ENCODE measurements at regions not wholly inside any gene's neighbourhood (a gene's known extent, or its start where the extent isn't known, plus 50 kb on each side); places are given as distances from the start of the nearest gene placed in this dataset.
"Not testable (repeated sequence)": the region's sequence is repeated elsewhere in the genome, so short reads cannot be mapped to it uniquely, and the experiment has no call there.

DNA sequence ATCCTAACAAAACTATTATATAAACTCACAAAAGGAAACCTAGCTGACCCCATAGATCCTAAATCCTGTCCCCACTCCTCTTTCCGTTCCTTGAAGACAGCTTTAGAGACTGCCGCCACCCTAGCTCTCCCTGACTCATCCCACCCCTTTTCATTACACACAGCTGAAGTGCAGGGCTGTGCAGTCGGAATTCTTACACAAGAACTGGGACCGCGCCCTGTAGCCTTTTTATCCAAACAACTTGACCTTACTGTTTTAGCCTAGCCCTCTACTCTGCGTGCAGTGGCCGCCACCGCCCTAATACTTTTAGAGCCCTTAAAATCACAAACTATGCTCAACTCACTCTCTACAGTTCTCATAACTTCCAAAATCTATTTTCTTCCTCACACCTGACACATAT, 264.0 kb downstream of the SMARCA2 start:
- DNase-seq, result not testable (repeated sequence)

DNA sequence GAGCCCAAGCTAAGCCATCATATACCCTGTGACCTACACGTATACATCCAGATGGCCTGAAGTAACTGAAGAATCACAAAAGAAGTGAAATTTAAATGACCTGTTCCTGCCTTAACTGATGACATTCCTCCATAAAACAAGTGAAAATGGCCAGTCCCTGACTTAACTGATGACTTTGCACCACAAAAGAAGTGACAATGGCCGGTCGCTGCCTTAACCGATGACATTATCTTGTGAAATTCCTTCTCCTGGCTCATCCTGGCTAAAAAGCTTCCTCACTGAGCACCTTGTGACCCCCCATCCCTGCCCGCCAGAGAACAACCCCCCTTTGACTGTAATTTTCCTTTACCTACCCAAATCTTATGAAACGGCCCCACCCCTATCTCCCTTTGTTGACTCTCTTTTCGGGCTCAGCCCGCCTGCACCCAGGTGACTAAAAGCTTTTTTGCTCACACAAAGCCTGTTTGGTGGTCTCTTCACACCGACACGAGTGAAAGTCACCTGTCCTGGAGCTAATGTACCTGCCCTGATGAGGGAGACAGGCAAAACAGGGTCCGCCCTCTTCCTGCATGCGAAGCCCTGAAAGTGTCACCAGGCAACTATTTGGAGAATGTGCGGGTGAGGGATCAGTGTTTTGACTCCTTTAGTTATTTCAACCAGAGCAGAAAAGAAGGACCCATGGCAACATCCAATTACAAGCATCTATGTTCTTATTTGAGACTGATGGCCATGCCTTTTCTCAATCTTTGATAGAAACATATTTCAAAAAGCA, 266.1 kb downstream of the SMARCA2 start:
- DNase-seq, result no peak

DNA sequence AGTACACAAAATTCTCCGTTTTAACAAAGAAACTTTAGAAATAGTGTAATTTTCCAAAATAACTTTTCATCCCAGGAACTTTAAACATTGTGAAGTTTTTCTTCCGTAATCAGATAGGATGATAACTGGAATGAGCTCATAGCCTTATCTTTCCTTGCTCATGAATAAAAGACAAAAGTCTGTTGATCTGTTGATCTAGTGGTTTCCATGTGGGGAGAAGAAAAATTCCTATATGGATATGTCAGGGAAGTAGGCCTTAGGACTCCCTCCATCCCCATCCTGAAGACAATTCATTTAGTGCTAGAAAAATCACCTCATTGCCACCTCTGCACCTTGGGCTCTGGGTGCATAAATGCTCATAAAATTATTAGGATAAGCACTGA, 266.6 kb downstream of the SMARCA2 start:
- DNase-seq, result no peak

DNA sequence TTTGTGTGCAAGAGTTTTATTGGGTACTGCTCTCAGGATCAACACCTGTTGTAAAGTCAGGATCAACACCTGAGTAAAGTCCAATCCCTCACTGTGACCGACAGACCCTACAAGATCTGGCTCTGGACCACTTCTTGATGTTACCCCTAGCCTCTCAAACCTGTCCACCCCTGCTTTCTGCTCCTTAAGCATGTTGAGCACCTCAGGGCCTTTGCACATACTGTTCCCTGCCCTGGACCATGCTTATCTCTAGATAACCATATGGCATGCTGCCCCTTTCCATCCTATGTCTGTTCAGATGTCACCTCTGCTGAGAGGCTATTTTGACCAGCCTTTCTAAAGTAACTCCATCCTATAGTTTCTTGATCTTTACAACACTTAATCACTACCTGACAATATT, 269.6 kb downstream of the SMARCA2 start:
- no peak for DNase-seq

DNA sequence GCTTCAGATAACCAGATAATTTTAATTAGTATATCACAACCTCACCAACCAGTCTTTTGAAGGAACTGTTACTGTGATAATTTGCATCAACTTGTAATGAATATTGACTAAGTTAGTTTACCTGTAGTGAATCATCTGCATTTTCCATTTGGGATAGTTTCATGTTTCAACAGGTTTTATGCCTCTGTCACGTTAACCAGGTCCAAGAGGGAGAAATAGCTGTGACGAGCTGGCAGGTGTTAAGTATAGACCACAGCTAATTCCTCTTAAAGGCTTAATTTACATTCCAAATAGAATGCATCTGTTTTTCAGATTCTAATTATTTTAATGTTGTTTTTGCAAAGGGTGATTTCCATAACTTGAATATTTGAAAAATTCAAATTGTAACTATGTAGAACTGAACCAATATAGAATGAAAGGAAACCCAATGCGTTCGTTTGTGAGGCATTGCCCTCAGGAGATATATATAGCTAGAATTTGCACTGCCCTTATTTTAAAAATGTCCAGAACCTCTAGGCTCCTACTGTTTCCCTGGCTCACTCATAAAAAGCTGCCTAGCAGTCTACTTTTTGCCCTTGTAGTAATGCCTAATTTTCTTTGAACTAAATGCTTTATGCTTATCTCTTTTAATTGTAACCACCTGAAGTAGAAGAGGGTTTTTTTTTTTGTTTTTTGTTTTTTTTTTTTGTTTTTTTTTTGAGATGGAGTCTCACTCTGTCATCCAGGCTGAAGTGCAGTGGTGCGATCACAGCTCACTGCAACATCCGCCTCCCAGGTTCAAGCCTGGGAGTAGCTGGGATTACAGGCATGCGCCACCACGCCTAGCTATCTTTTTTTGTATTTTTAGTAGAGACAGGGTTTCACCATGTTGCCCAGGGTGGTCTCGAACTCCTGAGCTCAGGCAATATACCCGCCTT, 270.5 kb downstream of the SMARCA2 start:
- no peak for DNase-seq

DNA sequence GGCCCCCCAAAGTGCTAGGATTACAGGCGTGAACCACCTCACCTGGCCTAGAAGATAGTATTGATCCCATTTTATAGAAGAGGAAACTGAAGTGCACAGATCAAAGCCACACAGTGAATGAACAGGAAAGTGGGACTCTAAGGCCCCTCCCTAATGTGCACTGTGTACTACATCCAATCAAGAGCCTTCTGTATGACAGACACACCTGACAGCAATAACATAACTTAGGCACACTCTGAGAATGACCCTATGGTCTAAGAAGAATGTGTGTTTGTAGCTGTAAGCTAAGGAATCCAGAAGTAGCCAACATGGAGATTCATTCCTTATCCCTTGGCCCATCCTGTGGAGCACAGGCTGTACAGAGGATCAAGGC, 271.2 kb downstream of the SMARCA2 start:
- no peak for DNase-seq

DNA sequence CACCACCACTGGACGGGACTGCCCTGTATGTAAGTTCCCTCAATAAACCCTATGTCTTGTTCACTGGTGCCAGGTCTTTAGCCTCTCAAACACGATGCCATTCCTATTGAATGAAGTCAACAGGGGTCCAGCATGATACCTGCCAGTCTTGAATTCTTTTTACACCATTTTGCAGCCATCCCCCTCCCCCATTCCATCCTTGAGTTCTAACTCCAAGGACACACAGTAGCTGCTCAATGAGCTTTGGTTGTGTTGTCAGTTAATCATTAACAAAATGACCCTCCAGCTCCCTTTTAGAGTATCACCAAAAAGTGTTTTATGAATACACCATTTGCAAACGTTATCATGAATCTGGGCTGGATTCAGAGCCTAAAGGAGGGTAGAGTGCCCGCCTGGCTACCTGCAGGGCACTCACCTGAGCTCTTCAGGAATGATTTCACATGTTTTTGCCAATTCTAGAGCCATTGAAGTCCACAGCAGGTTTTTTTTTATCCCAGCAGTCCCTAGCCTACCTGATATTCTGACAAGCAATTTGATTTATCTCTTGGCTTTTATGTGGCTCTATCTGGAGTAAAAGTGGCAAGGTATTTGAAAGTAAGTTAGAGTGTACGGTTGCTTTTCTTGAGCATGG, 271.8 kb downstream of the SMARCA2 start:
- no peak for DNase-seq

DNA sequence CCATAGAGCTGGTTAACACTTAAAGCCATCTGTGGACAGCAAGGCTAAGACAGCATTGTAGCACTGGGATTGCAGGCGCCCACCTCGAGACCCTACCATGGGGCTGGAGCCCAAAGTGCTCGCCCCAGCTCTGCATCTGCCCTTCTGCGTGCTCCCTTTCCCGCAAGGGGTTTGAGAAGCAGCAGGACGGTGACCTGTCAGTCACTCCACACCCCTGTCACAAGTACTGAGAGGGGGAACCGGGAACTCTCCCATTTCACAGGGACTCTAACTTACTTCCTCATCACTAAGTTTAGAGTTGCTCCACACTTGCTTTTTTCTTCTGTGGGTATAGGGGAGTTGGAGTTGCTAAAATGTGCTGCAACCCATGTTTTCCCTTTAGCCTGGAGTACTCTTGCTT, 273.2 kb downstream of the SMARCA2 start:
- no peak for DNase-seq

DNA sequence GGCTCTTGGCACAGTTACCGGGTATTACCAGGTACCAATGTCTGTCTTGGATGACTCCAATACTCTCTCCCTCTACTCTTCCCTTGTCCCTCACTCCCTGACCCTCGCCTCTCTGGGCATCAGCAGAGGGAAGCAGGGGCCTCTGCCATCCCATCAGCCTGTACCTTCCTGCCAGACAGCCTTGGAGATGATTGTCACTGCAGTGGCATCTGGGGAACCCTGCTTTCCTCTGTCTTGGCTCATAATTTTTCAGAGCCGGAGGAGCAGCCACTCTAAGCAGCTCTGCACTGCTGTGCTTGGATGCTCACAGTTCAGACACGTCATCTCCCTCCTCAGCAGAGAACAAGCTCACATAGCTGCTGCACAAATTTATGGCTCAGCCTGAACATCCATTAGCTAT, 274.1 kb downstream of the SMARCA2 start:
- DNase-seq, result no peak

DNA sequence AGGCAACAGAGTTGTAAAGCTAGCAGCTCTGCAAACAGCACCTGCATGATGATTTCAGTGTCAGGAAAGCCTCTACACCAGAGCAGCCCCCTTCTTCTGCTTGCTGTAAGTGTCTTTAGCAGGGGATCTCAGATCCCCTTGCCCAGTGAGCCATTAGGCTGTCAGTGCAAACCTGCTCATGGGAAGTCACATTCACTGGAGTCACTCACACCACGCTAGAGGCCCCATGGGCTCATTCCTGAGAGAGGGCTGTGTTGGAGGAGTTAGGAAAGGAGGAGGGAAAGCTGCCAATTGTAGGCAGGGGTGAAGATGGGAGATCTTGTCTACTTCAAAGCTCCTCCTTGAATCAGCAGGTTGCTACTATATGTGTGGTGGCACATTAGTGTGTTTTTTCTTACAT, 275.2 kb downstream of the SMARCA2 start:
- DNase-seq, result no peak

DNA sequence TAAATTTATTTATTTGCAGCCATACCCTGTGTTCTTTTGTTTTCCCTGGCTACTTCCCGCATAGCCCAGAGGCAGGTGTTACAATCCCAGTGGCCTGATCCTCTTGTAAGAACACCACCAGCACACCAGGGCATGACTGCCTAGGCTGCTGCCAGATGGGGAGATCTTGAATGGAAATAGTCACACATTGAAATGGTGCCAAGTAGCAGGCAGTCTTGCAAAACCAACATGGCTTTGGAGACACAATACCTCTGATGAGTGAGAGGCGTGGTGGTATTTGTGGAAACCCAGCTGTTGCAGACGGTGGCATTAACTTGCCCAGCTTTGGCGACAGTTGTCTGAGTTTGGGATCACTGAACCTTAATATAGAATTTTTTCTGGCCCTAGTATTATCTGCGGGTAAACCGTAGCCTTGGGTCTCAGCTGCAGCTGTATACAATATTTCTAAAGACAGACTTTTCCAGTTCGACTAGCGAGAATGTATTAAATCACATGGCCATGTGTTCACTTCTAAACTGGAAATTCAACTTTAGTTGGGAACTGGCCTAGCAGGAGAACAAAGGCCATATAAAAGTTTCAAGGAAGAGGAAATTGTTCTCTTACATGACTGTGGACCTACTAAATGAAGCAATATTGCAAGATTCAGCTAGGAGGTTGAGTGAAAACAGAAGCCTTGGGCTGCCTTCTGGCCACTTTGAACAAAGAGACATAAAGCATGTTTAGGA, 277.0 kb downstream of the SMARCA2 start:
- no peak for DNase-seq

DNA sequence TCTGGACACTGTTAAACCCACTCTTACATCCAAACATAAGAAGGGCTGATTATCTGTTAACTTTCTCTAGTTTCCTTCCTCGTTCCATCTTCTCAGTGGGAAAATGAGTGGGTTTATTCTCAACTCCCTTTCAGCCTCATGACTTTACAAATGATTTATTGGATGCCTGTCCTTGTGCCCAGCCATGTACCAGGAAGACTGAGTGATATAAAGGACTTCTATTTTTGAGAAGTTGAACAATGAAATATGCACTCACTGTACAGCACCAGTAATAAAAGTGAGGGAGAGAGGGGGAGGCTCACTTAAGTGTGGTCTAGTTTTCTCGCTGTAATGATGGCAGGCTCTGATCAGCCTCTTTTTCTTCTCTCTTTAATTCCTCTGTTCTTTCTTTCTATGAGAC, 277.6 kb downstream of the SMARCA2 start:
- DNase-seq, result no peak

DNA sequence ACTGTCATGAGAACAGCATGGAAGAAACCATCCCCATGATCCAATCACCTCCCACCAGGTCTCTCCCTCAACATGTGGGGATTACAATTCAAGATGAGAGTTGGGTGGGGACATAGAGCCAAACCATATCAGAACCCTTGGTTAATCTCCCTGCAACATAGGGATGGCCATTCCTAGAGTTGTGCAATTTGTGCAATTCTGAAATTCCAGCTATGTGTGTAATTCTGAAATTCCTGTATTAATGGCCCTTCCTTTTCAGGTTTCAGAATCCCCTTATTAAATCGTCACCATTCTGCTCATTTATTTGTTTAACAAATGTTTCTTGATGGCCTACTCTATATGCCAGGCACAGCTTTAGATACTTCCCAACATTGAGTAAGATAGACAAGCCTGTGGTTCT, 282.6 kb downstream of the SMARCA2 start:
- no peak for DNase-seq

DNA sequence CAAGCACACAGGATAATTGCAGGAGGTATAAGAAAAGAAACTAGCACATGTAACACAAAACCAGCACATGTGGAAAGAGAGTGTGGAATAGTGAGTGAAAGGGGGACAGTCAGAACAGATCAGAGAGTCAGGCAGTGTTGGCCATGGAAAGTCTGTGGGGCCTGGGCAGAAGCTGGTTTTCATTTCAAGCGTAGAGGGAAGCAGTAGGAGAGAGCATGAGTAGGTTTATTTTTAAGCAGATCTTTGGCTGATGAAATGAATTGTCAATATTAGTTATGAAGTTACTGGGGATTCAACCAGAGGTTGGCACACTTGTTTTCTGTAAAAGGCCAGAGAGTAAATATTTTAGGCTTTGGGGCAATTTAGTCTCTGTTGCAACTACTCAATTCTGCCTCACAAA, 283.1 kb downstream of the SMARCA2 start:
- DNase-seq, result no peak

DNA sequence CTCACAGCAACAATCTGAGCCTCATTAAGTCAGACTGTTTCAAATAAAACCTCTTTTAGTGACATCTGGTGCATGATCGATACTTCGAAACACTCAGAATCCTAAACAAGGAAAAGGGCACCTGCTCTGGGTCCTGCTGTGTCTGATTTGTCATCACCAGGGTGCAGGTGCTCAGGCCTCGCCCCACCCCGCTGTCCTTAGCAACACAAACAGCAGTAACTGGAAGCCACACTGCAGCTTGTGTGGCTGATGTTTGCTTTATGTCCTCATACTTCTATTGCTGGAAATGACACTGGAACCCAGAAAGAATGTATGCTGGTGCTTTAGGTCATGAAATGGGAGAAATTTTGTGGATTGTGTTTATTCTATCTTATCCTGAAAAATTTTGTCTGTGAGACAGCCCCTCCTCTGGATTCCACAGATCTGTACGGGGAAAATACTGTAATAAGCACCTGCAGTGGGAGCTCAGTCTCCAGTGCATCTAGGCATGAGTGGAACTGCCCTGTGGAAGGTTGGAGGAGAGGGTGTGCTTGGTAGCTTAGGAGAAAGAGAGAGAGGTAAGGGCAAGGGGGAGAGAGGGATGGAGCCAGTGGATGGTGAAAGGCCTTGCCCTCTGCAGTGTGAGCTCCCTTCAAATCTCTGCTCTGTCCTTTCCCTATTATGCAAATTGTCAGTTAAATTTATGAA, 284.2 kb downstream of the SMARCA2 start:
- no peak for DNase-seq

DNA sequence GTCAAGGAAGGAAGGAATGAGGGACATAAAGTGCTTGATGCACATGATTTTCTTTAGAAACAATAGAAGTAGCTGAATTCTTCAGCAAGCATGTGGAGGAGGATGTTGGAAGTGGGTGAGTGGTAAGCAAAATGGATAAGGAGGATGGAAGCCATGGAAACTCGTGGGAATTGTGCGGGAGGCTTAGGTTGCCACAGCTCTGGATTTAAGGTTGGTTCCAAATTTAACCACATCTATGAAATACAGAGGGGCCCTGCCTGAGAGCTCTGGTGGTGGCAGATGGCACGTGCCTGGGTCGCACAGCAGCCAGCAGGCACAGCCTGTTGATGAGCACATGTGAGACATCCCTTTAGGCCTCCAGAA, 284.7 kb downstream of the SMARCA2 start:
- no peak for DNase-seq

DNA sequence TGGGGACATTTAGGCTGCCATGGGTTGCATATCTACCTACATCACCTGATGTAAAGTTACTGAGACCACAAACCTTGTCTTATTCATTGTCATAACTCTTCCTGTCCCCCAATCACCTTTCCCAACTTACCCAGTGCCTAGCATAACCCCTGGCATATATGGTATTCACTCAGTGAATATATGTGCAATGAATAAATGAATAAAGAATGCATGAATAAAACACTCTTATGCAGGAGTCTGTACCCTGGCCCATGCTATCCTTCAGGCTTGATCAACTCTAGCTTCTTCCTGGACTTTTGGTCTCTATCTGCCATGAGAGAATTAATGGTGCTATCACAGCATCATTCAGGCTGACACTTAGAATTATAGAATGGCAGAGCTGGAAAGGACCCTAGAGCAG, 285.2 kb downstream of the SMARCA2 start:
- DNase-seq, result no peak

DNA sequence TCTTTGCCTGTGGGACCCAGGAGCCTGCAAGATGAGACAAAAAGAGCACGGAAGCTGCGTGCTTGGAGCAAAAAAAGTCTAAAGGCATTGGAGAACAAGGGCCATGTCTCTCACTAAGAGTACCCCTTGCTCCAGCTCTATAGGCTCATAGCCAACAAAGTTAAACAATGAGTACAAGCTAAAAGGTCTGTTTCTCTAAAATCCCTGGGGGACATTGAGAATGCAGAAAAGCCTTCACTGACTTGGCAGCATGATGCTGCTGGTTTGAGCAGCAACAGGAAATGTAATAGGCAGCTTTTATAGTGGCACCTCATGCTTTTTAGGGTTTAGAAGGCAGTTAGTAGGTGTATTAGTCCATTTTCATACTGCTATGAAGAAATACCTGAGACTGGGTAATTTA, 287.5 kb downstream of the SMARCA2 start:
- DNase-seq, result no peak

DNA sequence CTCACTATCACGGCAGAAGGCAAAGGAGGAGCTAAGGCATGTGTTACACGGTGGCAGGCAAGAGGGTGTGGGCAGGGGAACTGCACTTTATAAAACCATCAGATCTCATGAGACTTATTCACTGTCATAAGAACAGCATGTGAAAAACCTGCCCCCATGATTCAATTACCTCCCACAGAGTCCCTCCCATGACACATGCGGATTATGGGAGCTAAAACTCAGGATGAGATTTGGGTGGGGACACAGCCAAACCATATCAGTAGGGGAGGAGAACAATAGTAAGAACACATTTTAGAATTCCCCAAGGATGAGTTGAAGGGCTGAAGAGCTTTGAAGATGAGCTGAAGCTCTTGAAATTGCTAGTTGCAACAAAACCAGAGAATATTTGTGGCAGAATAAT, 287.9 kb downstream of the SMARCA2 start:
- no peak for DNase-seq

DNA sequence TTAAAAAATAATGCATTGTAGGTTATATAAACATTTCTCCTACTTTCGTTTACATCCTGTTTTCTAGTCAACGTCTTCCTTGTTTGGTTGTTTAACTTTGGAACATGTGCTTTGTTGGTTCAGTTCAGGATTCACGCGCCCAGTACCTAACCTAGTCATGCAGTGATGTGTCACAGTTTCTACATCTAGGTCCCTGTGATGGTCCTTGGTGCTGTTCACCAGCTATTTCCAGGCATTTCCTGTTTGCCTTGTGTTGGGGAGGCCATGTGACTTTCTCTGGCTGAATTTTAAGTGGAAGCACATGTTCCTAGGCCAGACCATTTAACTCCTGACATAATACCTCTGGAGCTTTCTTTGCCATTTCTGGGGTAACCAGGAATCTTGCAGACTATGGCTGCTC, 292.3 kb downstream of the SMARCA2 start:
- DNase-seq, result no peak

DNA sequence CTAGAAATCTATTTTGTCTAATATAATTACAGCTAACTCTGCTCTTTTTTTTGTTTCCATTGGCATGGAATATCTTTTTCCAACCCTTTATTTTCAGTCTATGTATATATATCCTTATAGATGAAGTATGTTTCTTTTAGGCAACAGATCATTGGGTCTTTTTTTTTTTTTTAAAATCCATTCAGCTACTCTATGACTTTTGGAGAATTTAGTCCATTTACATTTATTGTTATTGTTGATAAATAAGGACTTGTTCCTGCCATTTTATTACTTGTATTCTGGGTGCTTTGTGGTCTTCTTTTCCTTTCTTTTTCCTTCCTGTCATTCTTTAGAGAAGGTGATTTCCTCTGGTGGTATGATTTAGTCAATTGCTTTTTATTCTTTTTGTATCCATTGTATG, 296.8 kb downstream of the SMARCA2 start:
- no peak for DNase-seq

DNA sequence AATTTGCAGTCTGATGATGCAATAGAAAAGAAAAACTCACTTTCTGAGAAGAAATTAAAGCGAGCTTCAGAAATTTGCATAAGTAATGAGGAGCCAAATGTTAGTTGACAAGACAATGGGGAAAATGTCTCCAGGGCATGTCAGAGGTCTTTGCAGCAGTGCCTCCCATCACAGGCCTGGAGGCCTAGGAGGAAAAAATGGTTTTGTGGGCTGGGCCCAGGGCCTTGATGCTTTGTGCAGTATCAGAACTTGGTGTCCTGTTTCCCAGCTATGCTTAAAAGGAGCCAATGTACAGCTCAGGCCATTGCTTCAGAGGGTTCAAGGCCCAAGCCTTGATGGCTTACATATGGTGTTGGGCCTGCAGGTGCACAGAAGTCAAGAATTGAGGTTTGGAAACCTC, 298.4 kb downstream of the SMARCA2 start:
- no peak for DNase-seq

DNA sequence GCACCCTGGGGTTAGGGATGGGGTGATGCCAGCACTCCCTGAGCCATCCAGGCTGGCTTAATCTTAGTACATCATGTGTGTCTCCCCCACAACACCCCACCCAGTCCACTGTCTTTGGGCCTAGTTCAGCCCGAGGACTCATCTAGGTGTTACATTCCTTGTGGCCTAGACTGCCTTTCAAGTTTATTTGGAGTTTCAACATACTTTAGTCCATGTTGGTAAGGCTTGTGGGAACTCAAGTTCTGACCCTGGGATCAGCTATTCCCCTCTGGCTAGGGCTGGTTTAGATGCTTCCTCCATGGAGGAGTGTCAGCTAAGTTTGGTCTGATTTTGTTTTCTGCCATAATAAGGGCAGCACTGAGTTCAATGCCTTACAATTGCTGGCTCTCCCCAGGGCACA, 302.4 kb downstream of the SMARCA2 start:
- no peak for DNase-seq
